Fibroblast of lung (primary cell): ENCODE measurements at regions not wholly inside any gene's neighbourhood (a gene's known extent, or its start where the extent isn't known, plus 50 kb on each side); places are given as distances from the start of the nearest gene placed in this dataset.

ENCODE experiments used
- CTCF ChIP-seq, 2 donors: IDR thresholded peaks in 1 of 2; conservative IDR thresholded peaks in 1 of 2; 1 replicate in 1 of 2; 2 replicates in 1 of 2; pipeline ENCODE4 v1.5.1; 2011 to 2012; ENCODE audit warnings: low read length in 2 of 2, control low read depth in 1 of 2, inconsistent platforms in 1 of 2, low read depth in 1 of 2, mild to moderate bottlenecking in 1 of 2
- EZH2 ChIP-seq: IDR thresholded peaks from 2 replicates; pipeline ENCODE4 v1.5.1; 2012; ENCODE audit warnings: low read length, control low read depth, mild to moderate bottlenecking; ENCODE audit errors: missing control alignments

- TF ChIP-seq CTCF (conservative IDR thresholded peaks at IDR 0.05 in 1 of 2, IDR thresholded peaks at IDR 0.05 in 1 of 2; ENCODE audit: low read depth in 1 of 2, low read length in 2 of 2) (no peak), EZH2 (no peak)
Measured at GRCh38 chr10:106405141-106405540, 759.4 kb downstream of the SORCS1 start.
